A172 (cell line): ENCODE measurements at regions not wholly inside any gene's neighbourhood (a gene's known extent, or its start where the extent isn't known, plus 50 kb on each side); places are given as distances from the start of the nearest gene placed in this dataset.

Experiments
- DNase-seq: peaks from one replicate; pipeline ENCODE4 v3.0.0-alpha.2; 2015; ENCODE audit warnings: low spot score

GRCh38 chr16:80356365-80356764 is 184.4 kb upstream of the DYNLRB2 start:
- DNase-seq: no peak

DNA sequence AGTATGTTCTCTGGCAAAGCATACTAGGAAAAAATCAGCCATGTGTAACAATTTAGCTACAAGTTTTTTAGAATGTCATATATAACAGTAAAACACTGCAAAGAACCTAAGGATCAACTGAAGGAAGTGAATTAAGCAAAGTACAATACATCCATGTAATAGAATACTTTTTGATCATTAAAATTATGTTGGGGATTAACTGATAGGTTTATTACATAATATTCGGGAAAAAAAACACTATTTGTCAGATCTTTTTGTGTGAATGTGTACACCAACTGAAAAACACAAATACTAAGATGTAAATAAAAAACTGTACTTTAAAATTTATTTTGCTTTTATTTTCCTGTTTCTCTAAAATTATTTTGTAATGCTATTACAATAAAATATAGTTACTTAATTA is 185.5 kb upstream of the DYNLRB2 start:
- no peak for DNase-seq

DNA sequence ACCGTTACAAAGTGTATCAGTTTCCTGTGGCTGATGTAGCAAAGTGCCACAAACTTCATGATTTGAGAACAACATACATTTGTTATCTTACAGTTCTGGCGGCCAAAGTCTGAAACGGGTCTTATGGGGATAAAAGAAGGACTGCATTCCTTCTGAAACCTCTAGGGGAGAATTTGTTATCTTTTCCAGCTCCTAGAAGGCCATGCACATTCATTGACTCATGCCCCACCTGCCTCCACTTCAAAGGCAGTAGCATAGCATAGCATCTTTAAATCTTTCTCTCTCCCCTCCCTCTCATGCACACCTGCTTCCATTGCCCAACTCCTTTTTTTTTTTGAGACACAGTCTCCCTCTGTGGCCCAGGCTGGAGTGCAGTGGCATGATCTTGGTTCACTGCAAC is 190.7 kb upstream of the DYNLRB2 start:
- no peak for DNase-seq

DNA sequence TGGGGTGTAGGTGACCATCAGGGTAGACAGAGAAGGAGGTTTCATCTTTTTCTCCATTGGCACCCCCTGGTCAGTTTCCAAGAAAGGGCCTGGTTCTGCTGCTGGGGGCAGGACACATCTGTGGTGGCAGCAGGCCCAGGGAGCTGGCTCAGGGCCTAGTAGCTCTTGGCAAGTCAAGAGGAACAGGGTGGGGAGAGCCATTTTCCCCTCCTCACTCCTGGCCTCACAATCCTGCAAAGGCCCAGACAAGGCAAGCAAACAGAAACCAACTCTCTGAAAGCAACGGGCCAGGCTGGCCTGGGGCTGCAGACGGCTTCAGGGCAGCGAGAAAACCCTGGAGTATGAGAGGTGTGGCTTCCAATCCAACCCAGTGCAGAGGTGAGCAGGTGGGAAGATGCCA is 192.9 kb upstream of the DYNLRB2 start:
- no peak for DNase-seq

DNA sequence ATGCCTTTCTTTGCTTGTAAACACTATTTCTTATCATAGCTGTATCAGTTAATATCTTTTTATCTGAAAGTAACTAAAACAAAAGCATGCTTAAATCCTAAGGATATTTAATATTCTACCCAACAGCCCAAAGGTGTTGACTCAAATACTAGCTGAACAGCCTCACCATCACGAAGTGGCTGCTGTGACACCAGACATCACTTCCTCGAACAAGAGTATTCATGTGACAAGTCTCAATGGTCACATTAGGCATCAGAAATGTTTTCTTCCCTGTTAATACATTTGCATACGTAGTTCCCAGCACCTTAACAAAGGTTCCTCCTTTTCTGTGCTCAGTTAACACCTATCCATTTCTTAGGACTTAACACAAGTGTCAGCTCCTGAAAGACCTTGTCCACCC is 193.8 kb upstream of the DYNLRB2 start:
- no peak for DNase-seq

- no peak for DNase-seq
Measured at GRCh38 chr16:80346111-80346632, 194.6 kb upstream of the DYNLRB2 start.

GRCh38 chr16:80345701-80346100 is 195.1 kb upstream of the DYNLRB2 start:
- DNase-seq: no peak

DNA sequence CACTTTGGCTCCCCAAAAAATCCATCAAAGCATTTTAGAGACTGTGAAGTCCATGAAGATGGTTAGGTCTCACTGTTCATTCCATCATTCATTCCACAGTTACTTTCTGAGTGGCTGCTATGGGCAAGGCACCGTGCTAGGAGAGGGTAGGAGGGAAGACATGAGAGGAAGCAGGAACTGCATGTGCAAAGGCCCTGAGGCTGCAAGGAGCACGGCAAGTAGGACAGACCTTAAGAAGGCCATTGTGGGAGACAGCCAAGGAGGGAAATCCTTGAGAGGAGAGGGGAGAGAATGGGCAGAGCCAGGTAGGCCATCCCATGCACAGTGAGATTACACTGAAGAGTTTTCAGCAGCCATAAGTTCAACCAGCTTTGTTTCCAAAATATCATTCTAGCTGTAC is 196.2 kb upstream of the DYNLRB2 start:
- DNase-seq: no peak

GRCh38 chr16:80341263-80341662 is 199.5 kb upstream of the DYNLRB2 start:
- DNase-seq: no peak

DNA sequence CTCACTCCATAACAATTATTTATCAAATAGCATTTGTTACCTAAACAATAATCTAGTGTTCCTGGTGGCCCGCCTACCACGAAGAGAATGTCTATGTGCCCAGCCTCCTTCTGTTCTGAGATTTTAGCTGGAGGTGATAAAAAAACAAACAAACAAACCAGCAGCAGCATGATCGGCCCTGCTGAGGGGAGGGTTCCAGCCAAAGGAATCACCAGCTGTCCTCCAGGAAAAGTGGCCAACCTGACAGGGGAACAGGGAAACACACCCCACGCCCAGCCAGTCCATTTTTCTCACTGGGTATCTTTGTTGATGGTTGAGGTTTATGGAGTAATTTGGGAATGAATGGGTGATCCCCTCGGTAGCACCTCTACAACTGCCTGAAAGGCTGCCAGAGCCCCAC is 203.0 kb upstream of the DYNLRB2 start:
- DNase-seq: no peak

DNA sequence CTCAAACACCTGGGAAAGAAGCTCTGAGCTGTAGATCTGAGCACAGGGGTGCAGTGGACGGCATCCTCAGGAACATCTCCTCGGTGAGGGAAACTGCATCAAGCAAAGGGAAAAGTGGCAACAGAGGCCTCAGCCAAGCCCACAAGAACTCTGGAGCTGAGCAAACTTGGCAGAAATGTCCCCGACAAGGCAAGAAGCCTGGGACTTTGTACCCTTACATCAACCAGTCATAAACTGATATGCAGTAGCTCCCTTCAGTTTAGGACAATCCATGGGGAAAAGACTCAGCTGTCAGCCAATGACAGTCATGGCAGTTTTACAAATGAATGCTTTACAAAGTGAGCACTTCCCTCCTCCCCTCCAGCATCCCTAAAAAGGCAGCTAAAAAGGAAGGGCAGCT is 210.0 kb upstream of the DYNLRB2 start:
- DNase-seq: no peak

DNA sequence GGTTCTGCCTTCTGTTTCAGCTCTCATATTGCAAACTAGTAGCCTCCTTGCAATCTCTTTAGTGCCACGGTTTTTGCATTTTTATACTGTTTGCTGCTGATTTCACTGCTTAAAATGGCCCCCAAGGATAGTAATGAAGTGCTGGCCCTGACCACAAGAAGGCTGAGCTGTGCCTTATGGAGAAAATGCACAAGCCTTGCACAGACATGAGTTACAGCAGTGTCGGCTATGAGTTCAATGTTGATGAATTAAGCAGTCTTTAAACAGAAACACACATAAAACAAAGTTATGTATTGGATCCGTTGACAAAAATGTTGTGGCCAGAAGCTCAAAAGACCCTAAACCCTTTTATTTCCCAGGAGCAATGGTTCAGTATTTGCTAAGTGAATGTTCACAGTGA is 210.6 kb upstream of the DYNLRB2 start:
- DNase-seq: no peak

DNA sequence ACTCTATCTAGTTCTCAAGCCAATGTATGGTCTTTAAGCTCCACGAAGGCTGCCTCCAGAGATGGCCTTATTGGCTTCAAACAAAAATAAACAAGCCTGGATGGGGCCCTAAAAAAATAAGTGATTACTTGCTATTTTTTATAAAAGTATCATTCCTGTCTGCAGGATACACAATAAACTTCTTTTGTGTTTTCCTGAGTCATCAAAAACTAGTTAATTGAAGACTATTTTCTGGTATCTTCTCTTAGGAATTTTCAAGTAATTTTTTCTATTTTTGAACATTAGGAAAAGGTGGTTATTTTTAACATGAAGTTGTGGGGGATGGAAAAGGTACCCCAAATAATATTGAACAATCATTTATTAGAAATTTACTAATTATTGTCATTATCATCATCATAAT is 213.1 kb upstream of the DYNLRB2 start:
- DNase-seq: no peak

DNA sequence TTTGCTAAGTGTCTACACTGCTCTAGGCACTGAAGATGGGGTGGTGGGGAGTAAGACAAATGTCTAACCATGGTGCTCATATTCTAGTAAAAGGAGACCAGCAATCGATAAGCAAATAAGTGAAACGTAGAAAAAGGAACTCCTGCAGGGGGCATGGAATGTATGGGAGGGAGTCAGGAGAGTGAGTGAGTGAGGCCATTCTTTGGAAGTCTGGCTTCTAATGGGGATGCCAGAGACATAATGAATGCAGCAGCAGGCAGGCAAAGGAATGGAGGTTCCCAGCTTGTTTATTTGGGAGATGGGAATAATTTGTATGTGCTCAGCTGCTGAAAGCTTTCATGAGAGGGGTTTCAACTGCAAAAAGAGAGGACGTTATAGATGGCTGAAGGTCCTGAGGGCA is 216.4 kb upstream of the DYNLRB2 start:
- DNase-seq: no peak

GRCh38 chr16:80323808-80324195 is 217.0 kb upstream of the DYNLRB2 start:
- no peak for DNase-seq

GRCh38 chr16:80323187-80323807 is 217.5 kb upstream of the DYNLRB2 start:
- no peak for DNase-seq

- no peak for DNase-seq
Measured at GRCh38 chr16:80319181-80319580, 221.6 kb upstream of the DYNLRB2 start.

GRCh38 chr16:80318107-80318506 is 222.7 kb upstream of the DYNLRB2 start:
- DNase-seq: no peak

DNA sequence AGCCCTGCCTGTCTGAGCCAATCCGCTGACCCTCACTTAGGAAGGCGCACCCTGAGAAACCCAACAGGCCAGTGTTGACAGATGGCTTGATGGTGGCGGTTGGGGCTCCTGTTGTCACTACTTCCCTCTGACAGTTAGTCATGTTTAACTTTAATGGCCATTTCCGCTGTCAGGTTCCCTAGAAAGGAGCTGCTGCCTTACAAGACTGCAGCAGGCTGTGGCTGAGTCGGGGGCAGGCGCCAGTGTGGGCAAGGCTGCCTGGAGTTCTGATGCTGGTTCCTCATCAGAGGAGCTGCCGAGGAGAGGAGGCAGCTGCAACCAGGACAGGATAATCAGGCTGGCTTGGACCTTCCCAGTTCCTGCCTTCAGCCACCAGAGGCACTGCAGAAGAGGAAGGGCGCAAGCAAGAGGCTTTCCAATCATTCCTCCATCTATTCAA is 223.2 kb upstream of the DYNLRB2 start:
- DNase-seq: peak; percentile 18

GRCh38 chr16:80317116-80317515 is 223.7 kb upstream of the DYNLRB2 start:
- no peak for DNase-seq

DNA sequence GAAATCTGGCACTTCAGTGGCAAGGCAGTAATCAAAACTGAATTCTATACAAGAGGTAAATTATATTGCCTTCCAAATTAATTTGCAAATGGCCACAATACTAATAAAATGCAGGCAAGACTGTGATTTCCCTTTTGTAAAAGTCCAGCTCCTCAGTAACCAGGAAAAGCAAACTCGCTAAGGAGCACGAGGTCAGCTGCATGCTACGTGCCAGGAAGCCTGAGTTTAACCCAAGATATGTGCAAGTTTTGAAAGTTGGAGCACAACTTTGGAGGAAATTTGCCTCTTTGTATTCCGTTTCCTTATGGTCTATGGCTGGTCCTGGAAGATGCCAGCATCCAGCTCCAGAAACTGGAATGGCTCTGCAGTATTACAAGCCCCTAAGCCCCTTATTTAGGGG is 226.8 kb upstream of the DYNLRB2 start:
- no peak for DNase-seq

GRCh38 chr16:80309178-80309577 is 231.6 kb upstream of the DYNLRB2 start:
- DNase-seq: no peak

DNA sequence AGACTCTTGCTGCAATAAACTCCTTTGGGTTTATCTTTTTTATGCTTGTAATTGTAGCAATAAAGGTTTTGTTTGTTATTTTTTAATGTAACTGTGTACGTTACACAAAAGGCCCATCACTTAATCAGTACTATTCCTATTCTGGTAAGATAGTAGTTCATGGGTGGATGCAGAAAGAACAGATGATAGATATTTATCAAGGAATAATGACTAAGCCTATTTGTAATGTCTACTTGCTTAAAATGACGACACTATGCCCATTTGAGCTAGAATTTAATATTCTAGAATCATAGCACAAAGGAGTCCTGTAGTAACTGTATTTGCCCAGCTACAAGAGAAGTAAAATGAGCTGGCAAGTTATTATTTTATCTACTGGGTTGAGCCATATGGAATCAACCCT is 235.4 kb upstream of the DYNLRB2 start:
- DNase-seq: no peak

GRCh38 chr16:80303691-80304090 is 237.1 kb upstream of the DYNLRB2 start:
- DNase-seq: no peak
